HCT116 (cell line): ENCODE measurements at regions not wholly inside any gene's neighbourhood (a gene's known extent, or its start where the extent isn't known, plus 50 kb on each side); places are given as distances from the start of the nearest gene placed in this dataset.
A peak's percentile ranks its signal among the peaks of the same experiment; 100 is the strongest.

Source experiments
- ATAC-seq: fragments of 200-7000 bp; cut with Tn5 transposase; 2 replicates; pipeline ENCODE4 v1.9.1; 2020; ENCODE audit warnings: mild to moderate bottlenecking, moderate library complexity
- BruUV-seq: library from RNA; stranded (reverse); fragments of 400-500 nt; replicated peaks from 2 replicates; lab custom pipeline; 2021; lab: Mats Ljungman, UMichigan
- CTCF ChIA-PET: fragments of 300-600 bp; sonication (Branson Sonifier 250); formaldehyde crosslinking; loops from one replicate; lab custom pipeline; 2021; ENCODE audit warnings: antibody characterized with exemption; lab: Charles Lee
- POLR2A ChIA-PET: fragments of 300-600, 350-600 bp; sonication (Branson Sonifier 250); formaldehyde crosslinking; loops from one replicate; lab custom pipeline; 2021; ENCODE audit warnings: antibody characterized with exemption; lab: Charles Lee
- RAD21 ChIA-PET, 2 experiments: fragments of 300-600 bp; sonication (Branson Sonifier 250); formaldehyde crosslinking; loops; one replicate each; lab custom pipeline; 2023; ENCODE audit warnings: low total read pairs in 2 of 2; ENCODE audit not compliant: uncharacterized antibody in 2 of 2, unreplicated experiment in 2 of 2, low non-redundant PET in 1 of 2; lab: Charles Lee
- DNase-seq: peaks from one replicate; pipeline ENCODE4 v3.0.0-alpha.2; 2010; ENCODE audit warnings: low read depth, low spot score
- H2AFZ ChIP-seq: fragments of 200-600 bp; shearing (Covaris generic), sonication (generic); 2 replicates; pipeline ENCODE4 v1.6.1; 2017; ENCODE audit warnings: low read depth, mixed run types, mixed read lengths, antibody characterized with exemption, low read length; ENCODE audit not compliant: poor library complexity, severe bottlenecking
- H3K27ac ChIP-seq: 2 replicates; pipeline ENCODE4 v1.5.1; 2012; ENCODE audit warnings: low read depth, low read length
- H3K27me3 ChIP-seq: fragments of 200-600 bp; sonication (generic); 2 replicates; pipeline ENCODE4 v1.6.1; 2016; ENCODE audit warnings: mixed run types, low read length, mixed read lengths; ENCODE audit not compliant: insufficient read depth
- H3K36me3 ChIP-seq, 2 experiments: fragments of 200-500 bp in 1 of 2; fragments of 200-600 bp in 1 of 2; sonication (Bioruptor generic) in 1 of 2; sonication (generic) in 1 of 2; 2 replicates each; pipeline versions ENCODE4 v1.5.1 to v1.6.1; 2014 to 2016; ENCODE audit warnings: low read length in 2 of 2, inconsistent platforms in 1 of 2, mixed read lengths in 1 of 2, mixed run types in 1 of 2; ENCODE audit not compliant: insufficient read depth in 2 of 2, control insufficient read depth in 1 of 2
- H3K4me1 ChIP-seq, 2 experiments: fragments of 200-600 bp in 1 of 2; sonication (generic) in 1 of 2; 2 replicates each; pipeline versions ENCODE4 v1.5.1 to v1.6.1; 2012 to 2017; ENCODE audit warnings: low read length in 2 of 2, inconsistent platforms in 1 of 2, mild to moderate bottlenecking in 1 of 2, mixed read lengths in 1 of 2, mixed run types in 1 of 2, moderate library complexity in 1 of 2; ENCODE audit not compliant: insufficient read depth in 2 of 2, control insufficient read depth in 1 of 2
- H3K4me2 ChIP-seq: fragments of 200-600 bp; sonication (generic); 2 replicates; pipeline ENCODE4 v1.6.1; 2017; ENCODE audit warnings: mixed run types, low read length, mixed read lengths
- H3K4me3 ChIP-seq, 2 experiments: fragments of 200-600 bp in 1 of 2; sonication (generic) in 1 of 2; replicated peaks in 1 of 2; 2 replicates each; pipeline ENCODE4 v1.5.1; 2011 to 2016; ENCODE audit warnings: low read length in 2 of 2, control low read depth in 1 of 2, low read depth in 1 of 2, mild to moderate bottlenecking in 1 of 2, mixed read lengths in 1 of 2, mixed run types in 1 of 2
- H3K79me2 ChIP-seq: fragments of 200-600 bp; sonication (generic); 2 replicates; pipeline ENCODE4 v1.6.1; 2017; ENCODE audit warnings: mild to moderate bottlenecking, mixed run types, low read length, moderate library complexity, mixed read lengths; ENCODE audit not compliant: insufficient read depth
- H3K9ac ChIP-seq: fragments of 200-600 bp; sonication (generic); 2 replicates; pipeline ENCODE4 v1.6.1; 2016; ENCODE audit warnings: low read length, mixed read lengths
- H3K9me2 ChIP-seq: fragments of 200-600 bp; sonication (generic), shearing (Covaris generic); 2 replicates; pipeline ENCODE4 v1.6.1; 2017; ENCODE audit warnings: mixed run types, mild to moderate bottlenecking, moderate library complexity; ENCODE audit not compliant: insufficient read depth
- H3K9me3 ChIP-seq, 2 experiments: fragments of 200-500 bp in 1 of 2; fragments of 200-600 bp in 1 of 2; sonication (Bioruptor generic) in 1 of 2; sonication (generic) in 1 of 2; 2 replicates each; pipeline ENCODE4 v1.6.1; 2014 to 2017; ENCODE audit warnings: low read length in 2 of 2, mixed read lengths in 2 of 2, inconsistent platforms in 1 of 2, low read depth in 1 of 2, mild to moderate bottlenecking in 1 of 2, mixed run types in 1 of 2, moderate library complexity in 1 of 2; ENCODE audit not compliant: control insufficient read depth in 1 of 2, insufficient read depth in 1 of 2
- H4K20me1 ChIP-seq: fragments of 200-600 bp; sonication (generic), shearing (Covaris generic); 2 replicates; pipeline ENCODE4 v1.6.1; 2017; ENCODE audit warnings: mixed run types, mild to moderate bottlenecking, moderate library complexity; ENCODE audit not compliant: insufficient read depth
- CBX3 ChIP-seq: IDR thresholded peaks from 2 replicates; pipeline ENCODE4 v1.6.1; 2012; ENCODE audit warnings: low read depth
- CEBPB ChIP-seq: IDR thresholded peaks from 2 replicates; pipeline ENCODE4 v1.6.1; 2012; ENCODE audit warnings: low read depth
- EGR1 ChIP-seq: IDR thresholded peaks from 2 replicates; pipeline ENCODE4 v1.6.1; 2012; ENCODE audit warnings: low read depth
- ELF1 ChIP-seq: IDR thresholded peaks from 2 replicates; pipeline ENCODE4 v1.6.1; 2012; ENCODE audit warnings: low read depth, borderline replicate concordance
- EZH2 ChIP-seq: fragments of 200-600 bp; sonication (generic); IDR thresholded peaks from 2 replicates; pipeline ENCODE4 v1.6.1; 2017; ENCODE audit warnings: antibody characterized with exemption, mixed run types
- EZH2phosphoT487 ChIP-seq: fragments of 200-600 bp; IDR thresholded peaks from 2 replicates; pipeline ENCODE4 v1.6.1; 2018; ENCODE audit warnings: antibody characterized with exemption, borderline replicate concordance
- FOSL1 ChIP-seq: IDR thresholded peaks from 2 replicates; pipeline ENCODE4 v1.6.1; 2012; ENCODE audit warnings: low read depth
- JUND ChIP-seq: IDR thresholded peaks from 2 replicates; pipeline ENCODE4 v1.6.1; 2012
- POLR2A ChIP-seq: IDR thresholded peaks from 2 replicates; pipeline ENCODE4 v1.7.0; 2011; ENCODE audit warnings: borderline replicate concordance; ENCODE audit not compliant: insufficient read depth, insufficient read length; ENCODE audit errors: extremely low read depth
- POLR2AphosphoS5 ChIP-seq: IDR thresholded peaks from 2 replicates; pipeline ENCODE4 v1.6.1; 2011; ENCODE audit warnings: mild to moderate bottlenecking, low read depth, low read length, moderate library complexity
- RAD21 ChIP-seq: IDR thresholded peaks from 2 replicates; pipeline ENCODE4 v1.6.1; 2012; ENCODE audit warnings: low read depth, mild to moderate bottlenecking
- SIN3A ChIP-seq: IDR thresholded peaks from 2 replicates; pipeline ENCODE4 v1.6.1; 2012; ENCODE audit warnings: low read depth
- SP1 ChIP-seq: IDR thresholded peaks from 2 replicates; pipeline ENCODE4 v1.6.1; 2012; ENCODE audit warnings: low read depth
- SRF ChIP-seq: IDR thresholded peaks from 2 replicates; pipeline ENCODE4 v1.6.1; 2012; ENCODE audit warnings: low read depth
- TCF7L2 ChIP-seq: IDR thresholded peaks from 2 replicates; pipeline ENCODE4 v1.7.0; 2011; ENCODE audit warnings: borderline replicate concordance, inconsistent platforms; ENCODE audit not compliant: insufficient read depth, insufficient read length; ENCODE audit errors: extremely low read depth
- YY1 ChIP-seq: IDR thresholded peaks from 2 replicates; pipeline ENCODE4 v1.6.1; 2011; ENCODE audit warnings: low read length, low read depth, moderate library complexity, mild to moderate bottlenecking; ENCODE audit not compliant: insufficient replicate concordance; ENCODE audit errors: extremely low read depth
- ZFX ChIP-seq: fragments of 450-650 bp; IDR thresholded peaks from 2 replicates; pipeline ENCODE4 v1.6.1; 2017
- ZNF274 ChIP-seq: fragments of 200-500 bp; sonication (Bioruptor generic); IDR thresholded peaks from 2 replicates; pipeline ENCODE4 v1.6.1; 2014; ENCODE audit warnings: mild to moderate bottlenecking, low read depth, low read length, inconsistent platforms
- intact Hi-C: fragments of 100-400 bp; cut with micrococcal nuclease; formaldehyde crosslinking; loops from 2 replicates; pipeline ENCODE4 v1.10.0; 2022
- TF ChIP-seq, protein P1 (sequence below): IDR thresholded peaks from 2 replicates; pipeline ENCODE4 v1.6.1; 2012
- TF ChIP-seq, protein P2 (sequence below), 3 experiments: fragments of 200-600 bp in 1 of 3; sonication (generic) in 1 of 3; IDR thresholded peaks in 2 of 3; conservative IDR thresholded peaks in 1 of 3; 2 replicates each; pipeline ENCODE4 v1.5.1; 2012 to 2017; ENCODE audit warnings: low read depth in 2 of 3, low read length in 2 of 3, antibody characterized with exemption in 1 of 3, borderline replicate concordance in 1 of 3, control low read depth in 1 of 3, mild to moderate bottlenecking in 1 of 3, mixed read lengths in 1 of 3, mixed run types in 1 of 3, moderate library complexity in 1 of 3; ENCODE audit not compliant: insufficient read depth in 1 of 3
- TF ChIP-seq, protein P3 (sequence below): IDR thresholded peaks from 2 replicates; pipeline ENCODE4 v1.6.1; 2012; ENCODE audit warnings: low read depth
- TF ChIP-seq, protein P4 (sequence below): IDR thresholded peaks from 2 replicates; pipeline ENCODE4 v1.6.1; 2012

DNA sequence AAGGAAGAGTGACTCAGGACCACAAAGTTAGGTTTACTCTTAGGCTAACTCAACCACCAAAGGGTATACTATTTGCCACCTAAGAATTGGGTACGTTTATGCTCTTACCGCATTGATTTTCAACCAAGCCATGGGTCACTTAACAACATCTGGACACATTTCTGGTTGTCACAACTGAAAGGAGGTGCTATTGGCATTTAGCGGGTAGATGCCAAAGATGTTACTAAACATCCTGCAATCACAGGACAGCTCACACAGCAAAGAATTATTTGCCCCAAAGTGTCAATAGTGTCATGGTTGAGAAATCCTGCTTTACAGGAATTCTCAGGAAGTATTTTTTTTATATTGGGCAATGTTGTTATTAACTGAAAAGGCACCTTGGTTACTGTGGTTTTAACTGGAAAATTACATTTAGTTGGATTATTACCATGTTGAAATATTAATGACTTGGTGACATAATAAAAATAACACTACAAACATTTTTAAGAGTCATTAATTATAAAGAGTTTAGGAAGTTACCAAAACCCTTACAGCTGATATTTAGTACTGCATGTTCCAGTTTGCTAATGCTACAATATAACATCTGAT lies 185.0 kb upstream of the TMEM196 start:
- peak overlapping the region; percentile 56 for H3K9ac ChIP-seq
- H4K20me1 ChIP-seq, result no peaks in the 10 kb centered on the region
- peak overlapping the region; percentile 60 for H3K4me2 ChIP-seq
- no peaks in the 10 kb centered on the region for H3K27me3 ChIP-seq
- no peaks in the 10 kb centered on the region for H3K9me2 ChIP-seq
- peak overlapping the region; percentile 55 for H2AFZ ChIP-seq
- DNase-seq (peak; percentile 95), ATAC-seq (peak; percentile 90)
- ChIA-PET RAD21 (no interaction called here), CTCF (no interaction called here), POLR2A (no interaction called here)
- peak overlapping the region; percentile 55; the same call in 1 of the 2 replicates for H3K27ac ChIP-seq
- H3K4me1 ChIP-seq, result peaks cover 13 to 30% of the 10 kb centered on the region in 2 experiments
- no TSS peak for BruUV-seq
- peak overlapping the region in 1 of 2 experiments; percentile 13; a peak in 1 of 4 replicates for H3K4me3 ChIP-seq
- peaks cover 0 to 11% of the 10 kb centered on the region in 2 experiments; a peak in 2 of 4 replicates for H3K36me3 ChIP-seq
- intact Hi-C loops, result no loop called here
- H3K79me2 ChIP-seq, result no peaks in the 10 kb centered on the region
- H3K9me3 ChIP-seq, result peaks cover 0 to 10% of the 10 kb centered on the region in 2 experiments; a peak in 1 of 4 replicates
- TF ChIP-seq, protein P1, sequence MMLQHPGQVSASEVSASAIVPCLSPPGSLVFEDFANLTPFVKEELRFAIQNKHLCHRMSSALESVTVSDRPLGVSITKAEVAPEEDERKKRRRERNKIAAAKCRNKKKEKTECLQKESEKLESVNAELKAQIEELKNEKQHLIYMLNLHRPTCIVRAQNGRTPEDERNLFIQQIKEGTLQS, result peak; percentile 66; the same call in 1 of the 2 replicates
- TF ChIP-seq, protein P2, sequence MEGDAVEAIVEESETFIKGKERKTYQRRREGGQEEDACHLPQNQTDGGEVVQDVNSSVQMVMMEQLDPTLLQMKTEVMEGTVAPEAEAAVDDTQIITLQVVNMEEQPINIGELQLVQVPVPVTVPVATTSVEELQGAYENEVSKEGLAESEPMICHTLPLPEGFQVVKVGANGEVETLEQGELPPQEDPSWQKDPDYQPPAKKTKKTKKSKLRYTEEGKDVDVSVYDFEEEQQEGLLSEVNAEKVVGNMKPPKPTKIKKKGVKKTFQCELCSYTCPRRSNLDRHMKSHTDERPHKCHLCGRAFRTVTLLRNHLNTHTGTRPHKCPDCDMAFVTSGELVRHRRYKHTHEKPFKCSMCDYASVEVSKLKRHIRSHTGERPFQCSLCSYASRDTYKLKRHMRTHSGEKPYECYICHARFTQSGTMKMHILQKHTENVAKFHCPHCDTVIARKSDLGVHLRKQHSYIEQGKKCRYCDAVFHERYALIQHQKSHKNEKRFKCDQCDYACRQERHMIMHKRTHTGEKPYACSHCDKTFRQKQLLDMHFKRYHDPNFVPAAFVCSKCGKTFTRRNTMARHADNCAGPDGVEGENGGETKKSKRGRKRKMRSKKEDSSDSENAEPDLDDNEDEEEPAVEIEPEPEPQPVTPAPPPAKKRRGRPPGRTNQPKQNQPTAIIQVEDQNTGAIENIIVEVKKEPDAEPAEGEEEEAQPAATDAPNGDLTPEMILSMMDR (IDR thresholded peaks at IDR 0.05 in 2 of 3, conservative IDR thresholded peaks at IDR 0.05 in 1 of 3; ENCODE audit: borderline replicate concordance in 1 of 3, insufficient read depth in 1 of 3, low read depth in 2 of 3, low read length in 2 of 3), result no peak
- TF ChIP-seq YY1 (peak; percentile 11), CEBPB (peak; percentile 99), EGR1 (0 out of 2 replicates have a peak, but pooled peaks have one; percentile 25), TCF7L2 (no peak), CBX3 (peak; percentile 91), EZH2 (no peak), ELF1 (no peak), POLR2A (no peak), POLR2AphosphoS5 (peak; percentile 52; the same call in 1 of the 2 replicates), SIN3A (peak; percentile 63), EZH2phosphoT487 (no peak), RAD21 (peak; percentile 44), FOSL1 (peak; percentile 92), SP1 (peak; percentile 97), JUND (peak; percentile 90), ZNF274 (no peak), ZFX (no peak), SRF (peak; percentile 64)
- TF ChIP-seq, protein P3, sequence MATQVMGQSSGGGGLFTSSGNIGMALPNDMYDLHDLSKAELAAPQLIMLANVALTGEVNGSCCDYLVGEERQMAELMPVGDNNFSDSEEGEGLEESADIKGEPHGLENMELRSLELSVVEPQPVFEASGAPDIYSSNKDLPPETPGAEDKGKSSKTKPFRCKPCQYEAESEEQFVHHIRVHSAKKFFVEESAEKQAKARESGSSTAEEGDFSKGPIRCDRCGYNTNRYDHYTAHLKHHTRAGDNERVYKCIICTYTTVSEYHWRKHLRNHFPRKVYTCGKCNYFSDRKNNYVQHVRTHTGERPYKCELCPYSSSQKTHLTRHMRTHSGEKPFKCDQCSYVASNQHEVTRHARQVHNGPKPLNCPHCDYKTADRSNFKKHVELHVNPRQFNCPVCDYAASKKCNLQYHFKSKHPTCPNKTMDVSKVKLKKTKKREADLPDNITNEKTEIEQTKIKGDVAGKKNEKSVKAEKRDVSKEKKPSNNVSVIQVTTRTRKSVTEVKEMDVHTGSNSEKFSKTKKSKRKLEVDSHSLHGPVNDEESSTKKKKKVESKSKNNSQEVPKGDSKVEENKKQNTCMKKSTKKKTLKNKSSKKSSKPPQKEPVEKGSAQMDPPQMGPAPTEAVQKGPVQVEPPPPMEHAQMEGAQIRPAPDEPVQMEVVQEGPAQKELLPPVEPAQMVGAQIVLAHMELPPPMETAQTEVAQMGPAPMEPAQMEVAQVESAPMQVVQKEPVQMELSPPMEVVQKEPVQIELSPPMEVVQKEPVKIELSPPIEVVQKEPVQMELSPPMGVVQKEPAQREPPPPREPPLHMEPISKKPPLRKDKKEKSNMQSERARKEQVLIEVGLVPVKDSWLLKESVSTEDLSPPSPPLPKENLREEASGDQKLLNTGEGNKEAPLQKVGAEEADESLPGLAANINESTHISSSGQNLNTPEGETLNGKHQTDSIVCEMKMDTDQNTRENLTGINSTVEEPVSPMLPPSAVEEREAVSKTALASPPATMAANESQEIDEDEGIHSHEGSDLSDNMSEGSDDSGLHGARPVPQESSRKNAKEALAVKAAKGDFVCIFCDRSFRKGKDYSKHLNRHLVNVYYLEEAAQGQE, result no peak
- TF ChIP-seq, protein P4, sequence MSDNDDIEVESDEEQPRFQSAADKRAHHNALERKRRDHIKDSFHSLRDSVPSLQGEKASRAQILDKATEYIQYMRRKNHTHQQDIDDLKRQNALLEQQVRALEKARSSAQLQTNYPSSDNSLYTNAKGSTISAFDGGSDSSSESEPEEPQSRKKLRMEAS, result peak; percentile 76
